ENCODE measurements at regions not wholly inside any gene's neighbourhood (a gene's known extent, or its start where the extent isn't known, plus 50 kb on each side); places are given as distances from the start of the nearest gene placed in this dataset.
A peak's percentile ranks its signal among the peaks of the same experiment; 100 is the strongest.

DNA sequence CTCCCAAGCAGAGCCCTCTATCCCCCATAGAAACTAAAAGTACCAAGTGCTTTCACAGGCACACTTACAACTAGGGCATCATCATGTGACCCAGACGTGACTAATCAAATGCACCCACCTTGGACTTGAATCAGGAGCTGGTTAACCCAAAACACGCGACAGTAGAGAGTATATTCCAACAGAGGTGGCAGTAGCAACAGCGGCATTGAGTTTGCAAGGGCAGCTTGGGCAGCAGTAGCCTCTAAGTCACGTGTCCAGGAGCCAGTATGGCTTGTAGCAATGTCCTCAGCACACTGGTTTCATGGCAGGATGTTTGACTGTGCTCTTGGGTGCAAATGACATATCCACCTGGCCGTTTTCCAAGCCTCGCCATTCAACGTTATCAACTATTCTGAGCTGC lies 73.4 kb upstream of the DNAH5 start:
- no peak for DNase-seq (ENCODE audit: low spot score)

GRCh38 chr5:14016549-14016948 lies 72.1 kb upstream of the DNAH5 start:
- no peak for DNase-seq (ENCODE audit: low spot score)

DNA sequence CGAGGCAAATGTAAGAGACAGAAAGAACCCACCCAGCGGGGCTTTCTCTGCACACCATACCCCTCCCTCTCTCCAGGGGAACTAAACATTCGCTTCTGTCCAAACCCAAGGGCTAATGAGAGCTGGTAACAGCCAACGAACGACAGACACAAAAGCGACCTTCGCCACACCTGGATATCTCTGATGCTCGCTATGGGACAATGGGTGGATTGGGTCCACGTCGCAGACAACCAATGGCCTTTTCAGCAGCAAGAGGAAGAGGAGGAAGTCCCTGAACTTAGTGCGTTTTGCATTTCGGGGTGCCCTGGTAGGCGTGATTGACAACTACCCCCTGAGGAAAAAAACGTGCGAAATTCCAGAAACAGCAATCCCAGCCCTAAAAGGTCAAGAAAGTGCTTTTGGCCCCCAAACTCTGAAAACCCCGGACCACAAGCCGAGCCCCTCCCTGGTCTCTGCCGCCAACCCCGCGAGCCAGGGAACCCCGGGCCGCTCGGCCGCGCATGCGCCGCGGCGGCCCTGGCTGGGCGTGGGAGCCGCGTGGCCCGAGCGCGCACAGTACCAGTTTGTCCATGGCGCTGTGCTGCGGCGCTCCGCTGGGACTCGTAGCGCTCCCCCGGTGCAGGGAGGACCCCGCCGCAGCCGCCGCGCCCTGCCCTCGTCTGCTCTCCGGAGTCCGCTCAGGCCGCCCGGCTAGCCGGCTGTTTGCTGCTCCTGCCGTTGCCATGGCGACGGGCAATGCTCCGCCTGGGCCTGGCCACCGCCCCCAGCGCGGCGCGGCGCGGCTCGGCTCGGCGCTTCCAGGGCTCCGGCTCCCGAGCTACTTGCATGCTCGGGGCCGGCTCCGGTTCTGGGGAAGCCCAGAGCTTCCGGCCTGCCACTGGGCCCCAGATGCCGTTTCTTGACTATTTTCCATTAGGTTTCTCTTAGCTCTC lies 66.9 kb upstream of the DNAH5 start:
- peak; percentile 96 for DNase-seq (ENCODE audit: low spot score)

DNA sequence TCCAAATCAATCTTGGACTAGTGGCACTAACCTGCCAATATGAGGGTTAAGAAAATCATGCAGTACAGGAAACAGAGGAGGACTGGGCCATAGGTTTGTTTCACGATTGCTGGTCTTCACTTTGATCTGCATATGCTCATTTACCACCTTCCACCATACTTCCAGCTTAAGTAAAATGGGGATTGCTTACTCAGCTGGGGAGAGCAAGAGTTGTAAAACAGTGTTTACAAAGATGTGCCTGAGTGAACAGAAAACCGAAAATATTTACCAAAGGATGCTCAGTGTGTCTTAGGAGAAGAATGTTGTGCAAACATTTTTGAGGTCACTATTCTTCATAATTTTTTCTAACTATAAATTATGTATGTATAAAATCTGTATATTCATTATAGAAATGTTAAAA lies 65.1 kb upstream of the DNAH5 start:
- no peak for DNase-seq (ENCODE audit: low spot score)

DNA sequence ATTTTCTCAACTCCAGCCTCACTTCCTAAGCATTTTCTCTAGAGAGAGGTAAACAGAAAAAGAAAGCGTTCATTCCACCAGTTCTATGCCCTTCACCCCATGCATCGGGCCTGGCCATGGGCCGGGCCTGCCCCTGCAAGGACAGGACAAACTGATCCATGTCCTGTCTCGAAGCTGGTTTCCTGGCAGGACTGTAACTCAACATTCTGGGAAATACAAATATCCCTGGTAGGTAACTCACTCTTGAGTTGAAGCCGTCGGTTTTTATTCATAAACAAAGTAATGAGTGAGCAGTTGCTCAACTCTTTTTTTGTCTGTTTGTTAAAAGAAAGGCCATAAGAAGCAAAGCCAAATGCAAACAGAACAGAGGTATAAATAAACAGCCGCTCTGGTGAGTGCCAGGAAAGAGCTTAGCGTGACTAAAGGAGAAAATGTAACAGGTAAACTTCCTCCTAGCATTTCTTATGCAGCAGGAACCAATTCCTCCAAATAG lies 64.4 kb upstream of the DNAH5 start:
- no peak for DNase-seq (ENCODE audit: low spot score)

DNA sequence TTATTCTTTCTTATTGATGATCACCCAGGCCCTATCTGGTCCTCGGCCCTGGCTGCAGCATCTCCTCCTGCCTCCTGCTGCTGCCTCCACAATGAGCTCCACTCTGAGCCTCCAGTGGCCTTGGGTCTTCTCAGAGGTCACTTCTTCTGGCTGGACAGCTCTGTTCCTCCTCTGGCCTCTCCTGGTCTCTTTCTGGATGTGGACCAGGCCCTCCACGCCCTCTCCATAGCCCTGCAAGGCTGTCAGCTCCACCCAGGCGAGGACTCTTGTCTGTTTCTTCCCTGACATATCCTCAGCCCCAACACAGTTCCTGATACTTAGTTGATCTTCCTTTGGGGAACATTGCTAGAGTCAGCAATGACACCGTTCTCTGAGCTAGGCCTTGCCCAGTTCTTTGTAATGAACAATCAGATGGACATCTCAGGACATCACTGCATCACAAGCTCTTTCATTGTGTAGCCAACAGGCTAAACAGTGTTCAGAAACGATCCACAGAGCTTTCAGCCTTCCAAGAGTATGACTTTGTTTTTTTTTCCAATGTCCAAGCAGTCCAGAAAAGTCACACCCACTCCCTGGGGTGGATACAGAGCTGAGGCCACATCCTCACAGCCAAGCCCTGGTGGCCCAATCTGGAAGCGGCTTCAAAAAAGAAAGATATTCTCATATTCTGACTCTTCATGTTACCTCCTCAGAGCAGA lies 62.5 kb upstream of the DNAH5 start:
- peak; percentile 65 for DNase-seq (ENCODE audit: low spot score)

GRCh38 chr5:14004598-14005394 lies 60.3 kb upstream of the DNAH5 start:
- no peak for DNase-seq (ENCODE audit: low spot score)

GRCh38 chr5:14003936-14004335 lies 59.4 kb upstream of the DNAH5 start:
- no peak for DNase-seq (ENCODE audit: low spot score)

DNA sequence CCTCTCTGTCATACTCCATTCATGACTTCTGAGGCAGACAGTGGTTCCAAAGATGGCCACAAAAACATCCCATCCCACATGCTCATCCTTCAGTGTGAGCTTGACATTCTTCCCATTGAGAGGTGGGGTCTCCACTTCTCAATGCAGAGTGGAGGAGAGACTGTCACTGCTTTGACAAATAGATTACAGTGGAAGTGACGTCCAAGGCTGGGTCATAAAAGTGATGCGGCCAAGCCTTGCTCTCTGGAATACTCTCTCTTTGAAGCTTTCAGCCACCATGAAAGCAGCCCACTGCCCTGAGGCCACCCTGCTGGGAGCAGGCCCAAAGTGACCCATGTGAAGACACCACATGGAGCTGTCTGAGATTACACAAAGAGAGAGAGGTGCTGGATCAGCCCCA lies 59.0 kb upstream of the DNAH5 start:
- DNase-seq (ENCODE audit: low spot score), result no peak

GRCh38 chr5:13998254-13998653 lies 53.8 kb upstream of the DNAH5 start:
- DNase-seq (ENCODE audit: low spot score), result no peak

- no peak for DNase-seq (ENCODE audit: low spot score)
These were observed 53.0 kb upstream of the DNAH5 start for GRCh38 chr5:13997514-13997913.

- DNase-seq (ENCODE audit: low spot score), result peak; percentile 33
These were observed 50.2 kb upstream of the DNAH5 start for GRCh38 chr5:13994621-13995253.
